A673 (cell line): ENCODE measurements at regions not wholly inside any gene's neighbourhood (a gene's known extent, or its start where the extent isn't known, plus 50 kb on each side); places are given as distances from the start of the nearest gene placed in this dataset.
A peak's percentile ranks its signal among the peaks of the same experiment; 100 is the strongest.

Source experiments
- BruUV-seq: library from RNA; stranded (reverse); fragments of 400-500 nt; replicated peaks from 2 replicates; lab custom pipeline; 2021; lab: Mats Ljungman, UMichigan
- CTCF ChIA-PET: fragments of 300-600 bp; sonication (Branson Sonifier 250); formaldehyde crosslinking; loops from one replicate; lab custom pipeline; 2022; ENCODE audit warnings: antibody characterized with exemption; lab: Charles Lee
- POLR2A ChIA-PET: fragments of 300-600 bp; sonication (Branson Sonifier 250); formaldehyde crosslinking; loops from one replicate; lab custom pipeline; 2022; ENCODE audit warnings: antibody characterized with exemption; ENCODE audit not compliant: low non-redundant PET; lab: Charles Lee
- DNase-seq: peaks from one replicate; pipeline ENCODE4 v3.0.0-alpha.2; 2015; ENCODE audit warnings: low spot score
- H3K27ac ChIP-seq: fragments of 200-600 bp; sonication (generic); 2 replicates; pipeline ENCODE4 v1.5.1; 2016; ENCODE audit warnings: mixed run types, low read depth, mild to moderate bottlenecking, mixed read lengths, antibody characterized with exemption, low read length; ENCODE audit not compliant: poor library complexity, severe bottlenecking
- H3K27me3 ChIP-seq: fragments of 200-600 bp; sonication (generic); replicated peaks from 2 replicates; pipeline ENCODE4 v1.6.1; 2017; ENCODE audit warnings: mixed run types, low read depth, mild to moderate bottlenecking, mixed read lengths, antibody characterized with exemption, low read length; ENCODE audit not compliant: insufficient read depth, poor library complexity
- H3K36me3 ChIP-seq: fragments of 200-600 bp; sonication (generic); 2 replicates; pipeline ENCODE4 v1.6.1; 2016; ENCODE audit warnings: mixed run types, mild to moderate bottlenecking, mixed read lengths, antibody characterized with exemption, low read length; ENCODE audit not compliant: insufficient read depth, poor library complexity, severe bottlenecking
- H3K4me1 ChIP-seq: fragments of 200-600 bp; sonication (generic); 2 replicates; pipeline ENCODE4 v1.6.1; 2017; ENCODE audit warnings: mixed run types, mild to moderate bottlenecking, mixed read lengths, antibody characterized with exemption, low read length; ENCODE audit not compliant: insufficient read depth, poor library complexity, severe bottlenecking
- H3K4me3 ChIP-seq: fragments of 200-600 bp; sonication (generic); 2 replicates; pipeline ENCODE4 v1.5.1; 2016; ENCODE audit warnings: low read depth, mixed run types, mild to moderate bottlenecking, mixed read lengths, low read length; ENCODE audit not compliant: poor library complexity, severe bottlenecking
- H3K9me3 ChIP-seq: fragments of 200-600 bp; sonication (generic); 2 replicates; pipeline ENCODE4 v1.6.1; 2016; ENCODE audit warnings: mixed run types, low read depth, mild to moderate bottlenecking, mixed read lengths, antibody characterized with exemption, low read length; ENCODE audit not compliant: poor library complexity, severe bottlenecking
- EZH2 ChIP-seq: fragments of 200-600 bp; sonication (generic); IDR thresholded peaks from 2 replicates; pipeline ENCODE4 v1.6.1; 2017; ENCODE audit warnings: borderline replicate concordance, low read depth, mild to moderate bottlenecking, mixed read lengths, antibody characterized with exemption, low read length; ENCODE audit not compliant: poor library complexity, severe bottlenecking
- intact Hi-C: fragments of 100-400 bp; cut with micrococcal nuclease; formaldehyde crosslinking; loops from one replicate; pipeline ENCODE4 v1.10.0; 2022; ENCODE audit not compliant: unreplicated experiment
- TF ChIP-seq, protein P1 (sequence below): fragments of 300-800, 200-600 bp; sonication (generic); conservative IDR thresholded peaks from 2 replicates; pipeline ENCODE4 v1.5.1; 2017; ENCODE audit warnings: low read depth, mild to moderate bottlenecking, antibody characterized with exemption, low read length, moderate library complexity, mixed read lengths

DNA sequence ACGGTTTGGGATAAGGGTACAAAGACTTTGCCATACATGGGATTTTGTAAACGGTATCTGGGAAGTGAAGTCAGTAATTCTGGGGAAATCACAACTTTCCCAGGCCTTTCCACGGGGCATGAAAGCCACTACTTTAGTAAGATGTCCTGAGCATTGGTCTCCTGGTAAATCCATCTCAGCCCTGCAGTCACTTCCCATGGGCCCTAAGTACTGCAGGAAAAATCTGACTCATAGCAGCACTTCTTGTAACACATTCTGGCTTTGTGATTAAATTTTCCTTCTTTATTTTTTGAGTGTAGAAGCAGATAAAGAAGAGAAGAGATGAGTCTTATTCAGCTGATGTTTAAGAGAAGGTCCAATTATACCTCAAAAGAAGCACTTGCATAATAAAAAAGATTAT lies 67.6 kb downstream of the BLID start:
- no peak for TF ChIP-seq EZH2
- TF ChIP-seq, protein P1, sequence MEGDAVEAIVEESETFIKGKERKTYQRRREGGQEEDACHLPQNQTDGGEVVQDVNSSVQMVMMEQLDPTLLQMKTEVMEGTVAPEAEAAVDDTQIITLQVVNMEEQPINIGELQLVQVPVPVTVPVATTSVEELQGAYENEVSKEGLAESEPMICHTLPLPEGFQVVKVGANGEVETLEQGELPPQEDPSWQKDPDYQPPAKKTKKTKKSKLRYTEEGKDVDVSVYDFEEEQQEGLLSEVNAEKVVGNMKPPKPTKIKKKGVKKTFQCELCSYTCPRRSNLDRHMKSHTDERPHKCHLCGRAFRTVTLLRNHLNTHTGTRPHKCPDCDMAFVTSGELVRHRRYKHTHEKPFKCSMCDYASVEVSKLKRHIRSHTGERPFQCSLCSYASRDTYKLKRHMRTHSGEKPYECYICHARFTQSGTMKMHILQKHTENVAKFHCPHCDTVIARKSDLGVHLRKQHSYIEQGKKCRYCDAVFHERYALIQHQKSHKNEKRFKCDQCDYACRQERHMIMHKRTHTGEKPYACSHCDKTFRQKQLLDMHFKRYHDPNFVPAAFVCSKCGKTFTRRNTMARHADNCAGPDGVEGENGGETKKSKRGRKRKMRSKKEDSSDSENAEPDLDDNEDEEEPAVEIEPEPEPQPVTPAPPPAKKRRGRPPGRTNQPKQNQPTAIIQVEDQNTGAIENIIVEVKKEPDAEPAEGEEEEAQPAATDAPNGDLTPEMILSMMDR, result no peak
- intact Hi-C loops, result no loop called here
- POLR2A ChIA-PET, result no interaction called here

DNA sequence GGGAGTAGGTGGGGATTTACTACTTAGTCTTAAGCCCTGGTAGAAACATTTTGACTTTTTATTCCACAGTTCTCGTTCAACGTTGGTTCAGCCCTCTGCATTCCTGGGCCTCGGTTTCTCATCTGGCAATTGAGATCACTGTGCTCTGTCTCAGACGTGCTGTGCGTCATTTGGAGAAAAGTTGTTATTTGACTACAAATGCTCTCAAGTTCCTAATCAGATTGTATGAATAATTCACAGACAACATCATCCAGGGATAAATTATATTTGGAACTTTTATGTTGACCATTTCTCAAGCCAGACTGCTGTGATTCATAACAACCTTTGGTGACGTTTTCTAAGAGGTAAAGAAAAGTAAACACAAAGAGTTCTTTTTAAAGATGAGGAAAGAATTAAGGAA lies 69.2 kb downstream of the BLID start:
- intact Hi-C loops, result no loop called here

More for the DNA sequence above, 67.6 kb downstream of the BLID start:
- CTCF ChIA-PET, result no interaction called here
- no peak for DNase-seq
- Histone ChIP-seq H3K4me3 (no peak overlapping the region), H3K27ac (no peak overlapping the region), H3K9me3 (peaks cover 12% of the 10 kb centered on the region), H3K4me1 (no peaks in the 10 kb centered on the region), H3K36me3 (no peaks in the 10 kb centered on the region), H3K27me3 (no peaks in the 10 kb centered on the region)
- BruUV-seq, result no TSS peak

DNA sequence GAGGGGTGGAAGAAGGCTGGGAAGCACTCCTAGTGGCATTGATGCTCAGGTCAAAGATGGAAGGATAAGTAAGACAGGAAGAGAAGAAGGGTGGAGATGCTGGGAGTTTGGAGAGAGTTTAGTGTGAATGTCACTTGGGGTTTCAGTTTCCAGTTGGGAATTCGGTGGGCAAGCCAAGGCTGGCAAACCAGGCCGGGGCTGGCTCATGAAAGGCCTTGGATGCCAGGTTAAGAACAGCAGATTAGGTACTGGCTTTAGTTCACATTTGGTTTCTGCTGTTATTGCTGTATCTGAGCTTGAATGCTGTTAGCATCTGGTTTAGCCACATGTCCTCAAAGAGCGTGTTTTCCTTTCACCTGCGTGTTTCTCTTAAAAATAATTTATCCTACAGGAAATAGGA lies 69.6 kb downstream of the BLID start:
- no TSS peak for BruUV-seq
- no peaks in the 10 kb centered on the region for H3K27me3 ChIP-seq
- H3K36me3 ChIP-seq, result no peaks in the 10 kb centered on the region
- H3K4me1 ChIP-seq, result no peaks in the 10 kb centered on the region
- intact Hi-C loops, result no loop called here
- H3K27ac ChIP-seq, result no peak overlapping the region
- no peaks in the 10 kb centered on the region for H3K9me3 ChIP-seq
- POLR2A ChIA-PET, result no interaction called here
- DNase-seq, result no peak
- H3K4me3 ChIP-seq, result no peak overlapping the region
- CTCF ChIA-PET, result no interaction called here
- no peak for TF ChIP-seq EZH2

More for the DNA sequence above, 69.2 kb downstream of the BLID start:
- H3K27ac ChIP-seq, result no peak overlapping the region
- ChIA-PET POLR2A (no interaction called here), CTCF (no interaction called here)
- TF ChIP-seq EZH2, result no peak
- TF ChIP-seq, protein P1, result no peak
- no peaks in the 10 kb centered on the region for H3K36me3 ChIP-seq
- H3K27me3 ChIP-seq, result no peaks in the 10 kb centered on the region
- no peak for DNase-seq
- no TSS peak for BruUV-seq
- H3K4me3 ChIP-seq, result no peak overlapping the region
- H3K4me1 ChIP-seq, result no peaks in the 10 kb centered on the region
- H3K9me3 ChIP-seq, result peaks cover 1% of the 10 kb centered on the region

GRCh38 chr11:122045181-122045586 lies 70.8 kb downstream of the BLID start:
- Histone ChIP-seq H3K9me3 (no peaks in the 10 kb centered on the region), H3K4me3 (no peak overlapping the region), H3K36me3 (no peaks in the 10 kb centered on the region), H3K27ac (no peak overlapping the region), H3K4me1 (no peaks in the 10 kb centered on the region), H3K27me3 (no peaks in the 10 kb centered on the region)
- BruUV-seq, result no TSS peak
- ChIA-PET POLR2A (interaction anchor here (0.6 kb wide), 1 partner anchor 36 kb away, joined by 4 read pairs; no protein-coding TSS in a partner anchor), CTCF (no interaction called here)
- intact Hi-C loops, result no loop called here
- peak; percentile 39 for DNase-seq
- no peak for TF ChIP-seq EZH2
- TF ChIP-seq, protein P1, result no peak
